Effector memory CD8-positive, alpha-beta T cell (primary cell): ENCODE measurements at regions not wholly inside any gene's neighbourhood (a gene's known extent, or its start where the extent isn't known, plus 50 kb on each side); places are given as distances from the start of the nearest gene placed in this dataset.
A peak's percentile ranks its signal among the peaks of the same experiment; 100 is the strongest.

Experiments used
- ATAC-seq: fragments of 150-1000 bp; cut with Tn5 transposase; replicated peaks from 2 replicates; pipeline ENCODE4 v1.10.0; 2021; ENCODE audit warnings: mild to moderate bottlenecking, moderate library complexity
- DNase-seq, 3 experiments: peaks; one replicate each; pipeline ENCODE4 v3.0.0; 2021
- H3K27ac Mint-ChIP-seq, 2 donors: one replicate each; pipeline ENCODE4 v1.8.0; 2022; ENCODE audit warnings: mild to moderate bottlenecking in 2 of 2, mixed read lengths in 2 of 2, moderate library complexity in 2 of 2
- H3K27me3 Mint-ChIP-seq, 2 donors: one replicate each; pipeline ENCODE4 v1.8.0; 2022; ENCODE audit warnings: mixed read lengths in 2 of 2
- H3K36me3 Mint-ChIP-seq: one replicate; pipeline ENCODE4 v1.8.0; 2022; ENCODE audit warnings: mild to moderate bottlenecking, moderate library complexity, mixed read lengths; ENCODE audit not compliant: insufficient read depth
- H3K4me1 Mint-ChIP-seq, 2 donors: one replicate each; pipeline ENCODE4 v1.8.0; 2022; ENCODE audit warnings: low read depth in 2 of 2, mixed read lengths in 2 of 2
- H3K4me3 Mint-ChIP-seq, 2 donors: one replicate each; pipeline ENCODE4 v1.8.0; 2022; ENCODE audit warnings: mild to moderate bottlenecking in 2 of 2, mixed read lengths in 2 of 2, moderate library complexity in 2 of 2
- H3K9me3 Mint-ChIP-seq, 2 donors: one replicate each; pipeline ENCODE4 v1.8.0; 2022; ENCODE audit warnings: mixed read lengths in 2 of 2

- no peaks in the 10 kb centered on the region for H3K4me1 Mint-ChIP-seq
- H3K27me3 Mint-ChIP-seq: peaks cover 23 to 52% of the 10 kb centered on the region in 2 donors
- ATAC-seq (no peak), DNase-seq (no peak)
- H3K9me3 Mint-ChIP-seq: no peaks in the 10 kb centered on the region
- H3K27ac Mint-ChIP-seq: no peak overlapping the region
- H3K36me3 Mint-ChIP-seq: no peaks in the 10 kb centered on the region
- no peak overlapping the region for H3K4me3 Mint-ChIP-seq
These were observed 72.6 kb downstream of the ISX start for GRCh38 chr22:35138521-35138920.

GRCh38 chr22:35140879-35141745 lies 75.2 kb downstream of the ISX start:
- H3K27ac Mint-ChIP-seq: no peak overlapping the region
- H3K36me3 Mint-ChIP-seq: no peaks in the 10 kb centered on the region
- H3K4me3 Mint-ChIP-seq: no peak overlapping the region
- H3K4me1 Mint-ChIP-seq: no peaks in the 10 kb centered on the region
- no peak for DNase-seq
- H3K27me3 Mint-ChIP-seq: peaks cover 23 to 53% of the 10 kb centered on the region in 2 donors
- no peaks in the 10 kb centered on the region for H3K9me3 Mint-ChIP-seq
- ATAC-seq: no peak

GRCh38 chr22:35148381-35148780 lies 82.4 kb downstream of the ISX start:
- no peak for DNase-seq
- Mint-ChIP-seq H3K4me3 (no peak overlapping the region), H3K27ac (no peak overlapping the region), H3K27me3 (peaks cover 33 to 85% of the 10 kb centered on the region in 2 donors), H3K9me3 (no peaks in the 10 kb centered on the region), H3K36me3 (no peaks in the 10 kb centered on the region), H3K4me1 (peaks cover 0 to 6% of the 10 kb centered on the region in 2 donors)
- no peak for ATAC-seq

GRCh38 chr22:35148866-35149548 lies 83.0 kb downstream of the ISX start:
- Mint-ChIP-seq H3K27me3 (peaks cover 37 to 86% of the 10 kb centered on the region in 2 donors), H3K4me1 (peaks cover 0 to 6% of the 10 kb centered on the region in 2 donors), H3K27ac (no peak overlapping the region), H3K36me3 (no peaks in the 10 kb centered on the region), H3K4me3 (no peak overlapping the region), H3K9me3 (no peaks in the 10 kb centered on the region)
- no peak for ATAC-seq
- no peak for DNase-seq

GRCh38 chr22:35150183-35151107 lies 84.5 kb downstream of the ISX start:
- Mint-ChIP-seq H3K9me3 (no peaks in the 10 kb centered on the region), H3K27me3 (peaks cover 32 to 81% of the 10 kb centered on the region in 2 donors), H3K27ac (no peak overlapping the region), H3K4me3 (no peak overlapping the region), H3K36me3 (no peaks in the 10 kb centered on the region), H3K4me1 (peaks cover 0 to 6% of the 10 kb centered on the region in 2 donors)
- no peak for ATAC-seq
- DNase-seq: peak; percentile 32 to 46 (median 33)

GRCh38 chr22:35152316-35152715 lies 86.4 kb downstream of the ISX start:
- peaks cover 36 to 82% of the 10 kb centered on the region in 2 donors for H3K27me3 Mint-ChIP-seq
- ATAC-seq: no peak
- H3K9me3 Mint-ChIP-seq: no peaks in the 10 kb centered on the region
- no peaks in the 10 kb centered on the region for H3K36me3 Mint-ChIP-seq
- H3K27ac Mint-ChIP-seq: no peak overlapping the region
- DNase-seq: no peak
- H3K4me1 Mint-ChIP-seq: peaks cover 4 to 6% of the 10 kb centered on the region in 2 donors
- no peak overlapping the region for H3K4me3 Mint-ChIP-seq

- no peak for ATAC-seq
- peaks cover 42 to 82% of the 10 kb centered on the region in 2 donors for H3K27me3 Mint-ChIP-seq
- H3K4me1 Mint-ChIP-seq: peaks cover 4 to 6% of the 10 kb centered on the region in 2 donors
- no peaks in the 10 kb centered on the region for H3K9me3 Mint-ChIP-seq
- H3K4me3 Mint-ChIP-seq: no peak overlapping the region
- H3K36me3 Mint-ChIP-seq: no peaks in the 10 kb centered on the region
- no peak for DNase-seq
- no peak overlapping the region for H3K27ac Mint-ChIP-seq
These were observed 89.0 kb downstream of the ISX start for GRCh38 chr22:35154937-35155387.

- H3K9me3 Mint-ChIP-seq: no peaks in the 10 kb centered on the region
- peaks cover 44 to 82% of the 10 kb centered on the region in 2 donors for H3K27me3 Mint-ChIP-seq
- H3K36me3 Mint-ChIP-seq: no peaks in the 10 kb centered on the region
These were observed 89.6 kb downstream of the ISX start for GRCh38 chr22:35155403-35156025.

GRCh38 chr22:35156945-35157344 lies 91.0 kb downstream of the ISX start:
- Mint-ChIP-seq H3K9me3 (no peaks in the 10 kb centered on the region), H3K27ac (no peak overlapping the region), H3K36me3 (no peaks in the 10 kb centered on the region), H3K4me3 (no peak overlapping the region), H3K27me3 (peaks cover 43 to 80% of the 10 kb centered on the region in 2 donors), H3K4me1 (peaks cover 0 to 4% of the 10 kb centered on the region in 2 donors)
- DNase-seq: no peak
- no peak for ATAC-seq

More at GRCh38 chr22:35155403-35156025, 89.6 kb downstream of the ISX start:
- Mint-ChIP-seq H3K4me1 (peaks cover 3 to 4% of the 10 kb centered on the region in 2 donors), H3K27ac (no peak overlapping the region), H3K4me3 (no peak overlapping the region)
- ATAC-seq (no peak), DNase-seq (no peak)

GRCh38 chr22:35158336-35158735 lies 92.4 kb downstream of the ISX start:
- Mint-ChIP-seq H3K4me3 (no peak overlapping the region), H3K36me3 (no peaks in the 10 kb centered on the region)

GRCh38 chr22:35159343-35159742 lies 93.4 kb downstream of the ISX start:
- ATAC-seq: no peak

More at GRCh38 chr22:35158336-35158735, 92.4 kb downstream of the ISX start:
- Mint-ChIP-seq H3K9me3 (no peaks in the 10 kb centered on the region), H3K27ac (no peak overlapping the region), H3K4me1 (peaks cover 0 to 4% of the 10 kb centered on the region in 2 donors), H3K27me3 (peaks cover 39 to 78% of the 10 kb centered on the region in 2 donors)
- no peak for DNase-seq
- no peak for ATAC-seq

GRCh38 chr22:35160268-35160667 lies 94.3 kb downstream of the ISX start:
- no peaks in the 10 kb centered on the region for H3K9me3 Mint-ChIP-seq
- peaks cover 0 to 4% of the 10 kb centered on the region in 2 donors for H3K4me1 Mint-ChIP-seq
- no peak for DNase-seq
- H3K4me3 Mint-ChIP-seq: no peak overlapping the region
- no peak overlapping the region for H3K27ac Mint-ChIP-seq
- peaks cover 51 to 77% of the 10 kb centered on the region in 2 donors for H3K27me3 Mint-ChIP-seq
- no peaks in the 10 kb centered on the region for H3K36me3 Mint-ChIP-seq
- ATAC-seq: no peak

More at GRCh38 chr22:35159343-35159742, 93.4 kb downstream of the ISX start:
- H3K4me1 Mint-ChIP-seq: peaks cover 0 to 4% of the 10 kb centered on the region in 2 donors
- H3K36me3 Mint-ChIP-seq: no peaks in the 10 kb centered on the region
- H3K27ac Mint-ChIP-seq: no peak overlapping the region
- no peak for DNase-seq
- H3K27me3 Mint-ChIP-seq: peaks cover 45 to 77% of the 10 kb centered on the region in 2 donors
- H3K9me3 Mint-ChIP-seq: no peaks in the 10 kb centered on the region
- no peak overlapping the region for H3K4me3 Mint-ChIP-seq
